ENCODE measurements at regions not wholly inside any gene's neighbourhood (a gene's known extent, or its start where the extent isn't known, plus 50 kb on each side); places are given as distances from the start of the nearest gene placed in this dataset.

DNA sequence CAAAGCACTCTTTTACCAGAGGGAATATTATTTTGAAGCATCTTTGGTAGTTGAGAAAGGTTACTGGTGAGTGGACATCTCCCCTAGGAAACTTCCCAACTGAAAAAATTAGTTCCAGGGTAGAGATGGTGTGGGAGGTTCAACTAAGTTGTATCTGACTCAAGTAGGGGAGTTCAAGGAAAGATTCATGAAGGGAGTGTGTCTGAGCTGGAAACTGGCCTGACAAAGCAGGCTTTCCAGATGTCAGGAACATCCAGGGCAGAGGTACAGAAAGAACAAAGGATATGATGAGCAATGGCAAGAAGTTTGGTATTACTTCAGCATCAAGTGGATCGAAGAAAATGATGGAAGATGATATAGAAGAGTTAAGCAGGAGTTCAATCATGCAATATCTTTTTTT lies 458.0 kb upstream of the RIOK2 start:
- Histone ChIP-seq H3K79me1 (ENCODE audit: low read depth, low read length) (no peaks in the 10 kb centered on the region), H2AFZ (ENCODE audit: low read length) (no peak overlapping the region), H3K23ac (ENCODE audit: insufficient read length) (no peak overlapping the region), H3K18ac (ENCODE audit: extremely low read depth, low read length) (no peak overlapping the region), H4K20me1 (replicated peaks in 1 of 2; ENCODE audit: control insufficient read depth in 1 of 2, insufficient read depth in 2 of 2, low read length in 2 of 2) (no peaks in the 10 kb centered on the region), H4K91ac (replicated peaks; ENCODE audit: insufficient read length, low read length) (no peak overlapping the region), H3K27ac (ENCODE audit: low read depth, low read length) (no peak overlapping the region), H3K9ac (replicated peaks in 1 of 4; ENCODE audit: extremely low read depth in 1 of 4, low read depth in 3 of 4, low read length in 3 of 4) (no peak overlapping the region), H3K9me3 (ENCODE audit: insufficient read depth in 2 of 2, low read depth in 1 of 2, low read length in 1 of 2) (no peaks in the 10 kb centered on the region), H3K27me3 (replicated peaks in 1 of 4; ENCODE audit: control insufficient read depth in 3 of 4, extremely low read depth in 1 of 4, insufficient read depth in 3 of 4, low read length in 3 of 4) (no peaks in the 10 kb centered on the region), H2BK120ac (replicated peaks; ENCODE audit: low read depth, low read length) (no peak overlapping the region), H4K5ac (ENCODE audit: insufficient read length, low read depth, low read length) (no peak overlapping the region), H3K4me3 (ENCODE audit: extremely low read depth in 1 of 4, insufficient read depth in 2 of 4, low read depth in 3 of 4, low read length in 4 of 4) (no peak overlapping the region), H3K4me2 (ENCODE audit: insufficient read depth in 1 of 2, low read depth in 2 of 2, low read length in 2 of 2) (no peak overlapping the region), H3K4me1 (replicated peaks in 1 of 4; ENCODE audit: control insufficient read depth in 3 of 4, insufficient read depth in 4 of 4, low read length in 3 of 4) (no peaks in the 10 kb centered on the region), H2BK5ac (ENCODE audit: low read depth, low read length) (no peak overlapping the region), H3K36me3 (ENCODE audit: control insufficient read depth in 2 of 4, insufficient read depth in 4 of 4, low read length in 3 of 4) (no peaks in the 10 kb centered on the region), H3K14ac (ENCODE audit: insufficient read length) (no peak overlapping the region), H2BK20ac (ENCODE audit: low read length) (no peak overlapping the region), H3K79me2 (ENCODE audit: control insufficient read depth in 1 of 2, insufficient read depth in 2 of 2, low read length in 2 of 2) (no peaks in the 10 kb centered on the region), H3K23me2 (ENCODE audit: low read depth, low read length) (peaks cover 1% of the 10 kb centered on the region; the same call in 1 of the 2 replicates), H2BK15ac (ENCODE audit: low read length) (no peak overlapping the region), H4K8ac (ENCODE audit: extremely low read depth, insufficient read depth, low read length) (no peak overlapping the region), H2BK12ac (ENCODE audit: low read depth, low read length) (no peak overlapping the region), H3K56ac (replicated peaks; ENCODE audit: insufficient read length, low read depth, low read length) (no peak overlapping the region), H2AK5ac (ENCODE audit: low read depth, low read length) (no peak overlapping the region), H3K4ac (replicated peaks; ENCODE audit: insufficient read length, low read depth, low read length) (no peak overlapping the region)
- ChIA-PET CTCF (ENCODE audit: partially characterized antibody) (interaction anchor here (0.5 to 2.2 kb wide), 2 partner anchors 14 to 343 kb away, joined by 3 to 5 read pairs; no protein-coding TSS in a partner anchor), POLR2A (ENCODE audit: partially characterized antibody) (no interaction called here)
- no peak for DNase-seq (ENCODE audit: low read depth in 1 of 2, low spot score in 2 of 2)
- 89% methylated on average over 1 of the region's 1 CpG; no CpG with 5 or more reads in 1 of the 2 experiments for WGBS, 2 experiments (ENCODE audit: extremely low coverage in 1 of 2, insufficient coverage in 1 of 2, insufficient read length in 1 of 2, insufficient replicate concordance in 2 of 2, low coverage in 1 of 2, low lambda C conversion rate in 2 of 2, missing lambda C conversion rate in 1 of 2)
- TF ChIP-seq TAF1 (IDR thresholded peaks at IDR 0.05; ENCODE audit: low read depth, low read length) (no peak), TBP (IDR thresholded peaks at IDR 0.05; ENCODE audit: low read depth, low read length) (no peak), CTBP2 (IDR thresholded peaks at IDR 0.05; ENCODE audit: borderline replicate concordance, insufficient read depth, insufficient read length, low read length) (no peak), HDAC6 (IDR thresholded peaks at IDR 0.05; ENCODE audit: low read depth, low read length) (no peak), BACH1 (IDR thresholded peaks at IDR 0.05; ENCODE audit: low read length) (no peak), EZH2 (IDR thresholded peaks at IDR 0.05; ENCODE audit: low read depth, low read length, severe bottlenecking) (no peak)
- TF ChIP-seq, protein P1, sequence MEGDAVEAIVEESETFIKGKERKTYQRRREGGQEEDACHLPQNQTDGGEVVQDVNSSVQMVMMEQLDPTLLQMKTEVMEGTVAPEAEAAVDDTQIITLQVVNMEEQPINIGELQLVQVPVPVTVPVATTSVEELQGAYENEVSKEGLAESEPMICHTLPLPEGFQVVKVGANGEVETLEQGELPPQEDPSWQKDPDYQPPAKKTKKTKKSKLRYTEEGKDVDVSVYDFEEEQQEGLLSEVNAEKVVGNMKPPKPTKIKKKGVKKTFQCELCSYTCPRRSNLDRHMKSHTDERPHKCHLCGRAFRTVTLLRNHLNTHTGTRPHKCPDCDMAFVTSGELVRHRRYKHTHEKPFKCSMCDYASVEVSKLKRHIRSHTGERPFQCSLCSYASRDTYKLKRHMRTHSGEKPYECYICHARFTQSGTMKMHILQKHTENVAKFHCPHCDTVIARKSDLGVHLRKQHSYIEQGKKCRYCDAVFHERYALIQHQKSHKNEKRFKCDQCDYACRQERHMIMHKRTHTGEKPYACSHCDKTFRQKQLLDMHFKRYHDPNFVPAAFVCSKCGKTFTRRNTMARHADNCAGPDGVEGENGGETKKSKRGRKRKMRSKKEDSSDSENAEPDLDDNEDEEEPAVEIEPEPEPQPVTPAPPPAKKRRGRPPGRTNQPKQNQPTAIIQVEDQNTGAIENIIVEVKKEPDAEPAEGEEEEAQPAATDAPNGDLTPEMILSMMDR (IDR thresholded peaks at IDR 0.05; ENCODE audit: control extremely low read depth in 1 of 3, insufficient read depth in 1 of 3, low read depth in 1 of 3, low read length in 3 of 3): no peak
- TF ChIP-seq, protein P2, sequence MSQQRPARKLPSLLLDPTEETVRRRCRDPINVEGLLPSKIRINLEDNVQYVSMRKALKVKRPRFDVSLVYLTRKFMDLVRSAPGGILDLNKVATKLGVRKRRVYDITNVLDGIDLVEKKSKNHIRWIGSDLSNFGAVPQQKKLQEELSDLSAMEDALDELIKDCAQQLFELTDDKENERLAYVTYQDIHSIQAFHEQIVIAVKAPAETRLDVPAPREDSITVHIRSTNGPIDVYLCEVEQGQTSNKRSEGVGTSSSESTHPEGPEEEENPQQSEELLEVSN (IDR thresholded peaks at IDR 0.05): no peak
- FAIRE-seq: no peak

Data from H1 (cell line).